Thyroid gland (tissue), 4 donors: ENCODE measurements at regions not wholly inside any gene's neighbourhood (a gene's known extent, or its start where the extent isn't known, plus 50 kb on each side); places are given as distances from the start of the nearest gene placed in this dataset.

Experiments used
- DNase-seq, 2 donors: peaks; one replicate each; pipeline ENCODE4 v3.0.0-alpha.2; 2019
- H3K27ac ChIP-seq, 3 donors: fragments of 200-600 bp; sonication (generic); 1 replicate in 2 of 3; 2 replicates in 1 of 3; pipeline ENCODE4 v1.5.1; 2016 to 2019; ENCODE audit warnings: mild to moderate bottlenecking in 1 of 3, moderate library complexity in 1 of 3
- H3K27me3 ChIP-seq: fragments of 200-600 bp; sonication (generic); one replicate; pipeline ENCODE4 v1.5.1; 2019
- H3K36me3 ChIP-seq, 2 donors: fragments of 200-600 bp; sonication (generic); one replicate each; pipeline ENCODE4 v1.5.1; 2016 to 2019
- H3K4me1 ChIP-seq, 2 donors: fragments of 200-600 bp; sonication (generic); one replicate each; pipeline ENCODE4 v1.5.1; 2017 to 2019
- H3K4me3 ChIP-seq, 3 donors: fragments of 200-600 bp; sonication (generic); replicated peaks in 1 of 3; 1 replicate in 2 of 3; 2 replicates in 1 of 3; pipeline ENCODE4 v1.5.1; 2016; ENCODE audit warnings: mild to moderate bottlenecking in 1 of 3
- H3K9me3 ChIP-seq: fragments of 200-600 bp; sonication (generic); one replicate; pipeline ENCODE4 v1.5.1; 2017
- POLR2A ChIP-seq, 2 donors: fragments of 450-650 bp; IDR thresholded peaks; one replicate each; pipeline ENCODE4 v1.6.1; 2017; ENCODE audit warnings: antibody characterized with exemption in 2 of 2, mild to moderate bottlenecking in 2 of 2, moderate library complexity in 1 of 2
- WGBS, 2 donors: methylation state at CpG; one replicate each; pipeline ENCODE4 v1.1.5; 2017; 5-methylcytosine and 5-hydroxymethylcytosine counted together
- intact Hi-C: fragments of 100-400 bp; cut with DNase I; formaldehyde crosslinking; loops from one replicate; pipeline ENCODE4 v1.15.1; 2023
- TF ChIP-seq, protein P1 (sequence below), 6 experiments: fragments of 200-600 bp in 3 of 6; fragments of 450-650 bp in 3 of 6; sonication (generic) in 3 of 6; IDR thresholded peaks; one replicate each; pipeline ENCODE4 v1.5.1; 2016 to 2019; ENCODE audit warnings: antibody characterized with exemption in 6 of 6, mild to moderate bottlenecking in 2 of 6, inconsistent platforms in 1 of 6, moderate library complexity in 1 of 6

DNA sequence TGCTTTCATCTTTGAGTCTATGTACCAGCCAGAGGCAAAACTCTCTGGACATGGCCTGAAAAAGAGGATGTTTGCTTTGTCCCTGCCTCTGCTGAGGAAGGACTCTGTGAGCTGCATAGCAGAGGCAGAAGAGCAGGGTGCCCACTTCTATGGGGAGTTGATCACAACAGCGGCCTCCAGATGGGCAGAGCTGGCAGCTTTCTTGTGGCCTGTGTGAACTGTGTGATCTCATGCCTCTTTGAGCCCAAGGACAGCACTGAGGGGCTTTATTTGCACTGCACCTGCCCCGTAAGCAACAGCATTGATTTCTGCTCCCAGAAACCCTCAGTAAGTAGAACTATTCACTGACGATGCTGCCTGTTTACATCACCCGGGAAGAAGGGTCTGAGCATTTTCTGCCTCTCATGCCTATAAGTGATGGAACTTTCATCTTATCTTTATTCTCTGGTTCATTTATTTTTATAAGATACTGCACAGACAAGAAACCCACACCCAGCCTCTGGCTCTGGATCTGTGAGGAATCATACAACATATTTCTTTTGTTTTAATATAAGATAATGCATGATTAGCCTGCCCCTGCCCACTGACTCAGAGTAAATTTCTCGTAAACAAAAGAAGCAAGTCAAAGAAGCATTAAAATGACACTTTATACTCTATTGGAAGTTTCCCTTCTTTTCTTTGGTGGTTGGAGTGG, 244.2 kb upstream of the SOX21 start:
- no peak overlapping the region for H3K27ac ChIP-seq
- no peaks in the 10 kb centered on the region for H3K4me1 ChIP-seq
- 74% methylated on average over 4 to 5 of the region's 5 CpGs for WGBS, 2 donors
- TF ChIP-seq, protein P1, sequence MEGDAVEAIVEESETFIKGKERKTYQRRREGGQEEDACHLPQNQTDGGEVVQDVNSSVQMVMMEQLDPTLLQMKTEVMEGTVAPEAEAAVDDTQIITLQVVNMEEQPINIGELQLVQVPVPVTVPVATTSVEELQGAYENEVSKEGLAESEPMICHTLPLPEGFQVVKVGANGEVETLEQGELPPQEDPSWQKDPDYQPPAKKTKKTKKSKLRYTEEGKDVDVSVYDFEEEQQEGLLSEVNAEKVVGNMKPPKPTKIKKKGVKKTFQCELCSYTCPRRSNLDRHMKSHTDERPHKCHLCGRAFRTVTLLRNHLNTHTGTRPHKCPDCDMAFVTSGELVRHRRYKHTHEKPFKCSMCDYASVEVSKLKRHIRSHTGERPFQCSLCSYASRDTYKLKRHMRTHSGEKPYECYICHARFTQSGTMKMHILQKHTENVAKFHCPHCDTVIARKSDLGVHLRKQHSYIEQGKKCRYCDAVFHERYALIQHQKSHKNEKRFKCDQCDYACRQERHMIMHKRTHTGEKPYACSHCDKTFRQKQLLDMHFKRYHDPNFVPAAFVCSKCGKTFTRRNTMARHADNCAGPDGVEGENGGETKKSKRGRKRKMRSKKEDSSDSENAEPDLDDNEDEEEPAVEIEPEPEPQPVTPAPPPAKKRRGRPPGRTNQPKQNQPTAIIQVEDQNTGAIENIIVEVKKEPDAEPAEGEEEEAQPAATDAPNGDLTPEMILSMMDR (IDR thresholded peaks at IDR 0.05): no peak
- TF ChIP-seq POLR2A (IDR thresholded peaks at IDR 0.05): no peak
- intact Hi-C loops: no loop called here
- DNase-seq: no peak
- no peaks in the 10 kb centered on the region for H3K27me3 ChIP-seq
- H3K36me3 ChIP-seq: no peaks in the 10 kb centered on the region
- no peaks in the 10 kb centered on the region for H3K9me3 ChIP-seq
- H3K4me3 ChIP-seq: no peak overlapping the region

DNA sequence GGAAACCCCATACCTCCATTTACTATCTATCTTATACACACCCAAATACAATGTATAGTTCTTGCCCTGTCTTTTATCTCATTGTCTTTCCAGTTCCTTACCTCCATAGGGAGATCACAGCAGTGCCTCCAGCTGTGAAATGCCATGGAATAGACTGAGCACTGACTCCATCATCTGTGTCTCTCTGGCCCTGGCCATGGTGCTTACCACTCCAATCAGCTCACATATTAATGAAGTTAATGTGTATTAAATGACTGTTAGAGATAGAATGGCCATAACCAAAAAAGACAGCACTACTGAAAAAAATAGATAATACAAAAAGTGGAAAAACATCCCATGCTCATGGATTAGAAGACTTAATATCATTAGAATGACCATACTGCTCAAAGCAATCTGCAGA, 240.4 kb upstream of the SOX21 start:
- DNase-seq: no peak
- TF ChIP-seq, protein P1 (IDR thresholded peaks at IDR 0.05): no peak
- TF ChIP-seq POLR2A (IDR thresholded peaks at IDR 0.05): no peak
- Histone ChIP-seq H3K4me3 (no peak overlapping the region), H3K9me3 (no peaks in the 10 kb centered on the region), H3K27ac (no peak overlapping the region), H3K36me3 (no peaks in the 10 kb centered on the region), H3K4me1 (no peaks in the 10 kb centered on the region), H3K27me3 (no peaks in the 10 kb centered on the region)
- intact Hi-C loops: no loop called here

DNA sequence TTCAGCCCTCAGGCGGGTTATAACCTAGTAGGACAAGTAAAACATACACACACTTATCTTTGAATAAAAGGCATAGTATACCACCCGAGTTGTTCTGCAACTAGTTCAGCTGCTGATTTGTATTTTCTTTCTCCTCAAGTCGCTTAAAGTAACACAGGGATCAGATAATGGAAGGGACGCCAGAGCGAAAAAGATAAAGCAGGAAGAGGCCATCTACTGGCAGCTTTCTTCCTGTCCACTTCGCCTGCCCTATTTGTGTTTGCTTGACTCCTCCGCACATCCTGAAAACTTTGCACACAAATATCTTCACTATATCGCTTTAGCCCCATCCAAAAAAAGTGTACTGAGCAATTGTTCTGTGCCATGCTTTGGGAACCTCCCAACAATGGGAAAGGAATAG, 238.0 kb upstream of the SOX21 start:
- no peak for DNase-seq
- intact Hi-C loops: no loop called here
- Histone ChIP-seq H3K27ac (no peak overlapping the region), H3K9me3 (no peaks in the 10 kb centered on the region), H3K4me3 (no peak overlapping the region), H3K36me3 (no peaks in the 10 kb centered on the region), H3K27me3 (no peaks in the 10 kb centered on the region), H3K4me1 (no peaks in the 10 kb centered on the region)
- TF ChIP-seq POLR2A (IDR thresholded peaks at IDR 0.05): no peak
- TF ChIP-seq, protein P1 (IDR thresholded peaks at IDR 0.05): no peak
- 36 to 42% methylated on average over 8 of the region's 8 CpGs for WGBS, 2 donors

DNA sequence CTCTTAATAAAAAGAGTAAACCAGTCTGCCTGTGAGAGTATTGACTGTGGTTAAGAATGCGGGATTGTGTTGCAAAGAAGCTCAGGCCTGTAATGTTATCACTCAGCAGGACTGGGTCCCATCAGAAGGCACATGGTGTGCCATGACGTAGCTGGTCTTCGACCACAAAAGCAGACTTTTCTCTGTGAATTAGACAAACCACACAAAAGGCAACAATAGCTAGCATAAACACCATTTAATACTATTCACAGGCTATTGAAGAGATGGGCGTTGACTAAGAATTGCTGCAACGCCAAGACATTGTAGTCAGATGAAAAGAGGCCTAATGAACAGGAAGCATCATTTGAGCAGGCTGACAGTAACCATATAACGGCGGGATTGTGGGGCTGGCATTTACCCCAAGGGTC, 235.6 kb upstream of the SOX21 start:
- 53 to 60% methylated on average over 7 of the region's 7 CpGs for WGBS, 2 donors
- TF ChIP-seq, protein P1 (IDR thresholded peaks at IDR 0.05): no peak
- TF ChIP-seq POLR2A (IDR thresholded peaks at IDR 0.05): no peak
- no peak overlapping the region for H3K27ac ChIP-seq
- no peak overlapping the region for H3K4me3 ChIP-seq
- no peaks in the 10 kb centered on the region for H3K27me3 ChIP-seq
- DNase-seq: no peak
- H3K36me3 ChIP-seq: no peaks in the 10 kb centered on the region
- no peaks in the 10 kb centered on the region for H3K4me1 ChIP-seq
- no peaks in the 10 kb centered on the region for H3K9me3 ChIP-seq
- intact Hi-C loops: no loop called here

DNA sequence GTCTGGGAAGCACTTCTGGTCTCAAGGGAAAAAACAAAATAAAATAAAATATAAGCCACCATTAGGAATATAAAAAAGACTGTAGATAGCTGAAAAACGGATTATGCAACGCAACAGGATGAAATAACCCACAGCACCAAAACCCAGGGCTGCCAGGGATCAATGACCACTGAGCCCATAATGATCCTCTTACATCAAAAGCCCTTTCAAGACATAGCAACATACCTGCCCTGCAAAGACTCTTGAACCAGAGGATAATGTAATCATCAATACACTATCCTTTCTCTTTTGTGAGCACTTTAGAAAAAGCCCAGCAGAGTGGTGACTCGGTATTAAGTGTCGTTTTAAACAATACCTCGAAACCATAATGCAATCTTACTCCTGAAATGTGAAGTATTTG, 235.0 kb upstream of the SOX21 start:
- TF ChIP-seq, protein P1 (IDR thresholded peaks at IDR 0.05): no peak
- no peak for TF ChIP-seq POLR2A (IDR thresholded peaks at IDR 0.05)
- Histone ChIP-seq H3K27ac (no peak overlapping the region), H3K9me3 (no peaks in the 10 kb centered on the region), H3K36me3 (no peaks in the 10 kb centered on the region), H3K4me1 (no peaks in the 10 kb centered on the region), H3K4me3 (no peak overlapping the region), H3K27me3 (no peaks in the 10 kb centered on the region)
- no peak for DNase-seq
- 45 to 50% methylated on average over 5 of the region's 5 CpGs for WGBS, 2 donors
- intact Hi-C loops: no loop called here
